HT1080 (cell line): ENCODE measurements at regions not wholly inside any gene's neighbourhood (a gene's known extent, or its start where the extent isn't known, plus 50 kb on each side); places are given as distances from the start of the nearest gene placed in this dataset.
"Not testable (repeated sequence)": the region's sequence is repeated elsewhere in the genome, so short reads cannot be mapped to it uniquely, and the experiment has no call there.

Experiments
- DNase-seq: peaks from one replicate; pipeline ENCODE4 v3.0.0-alpha.2; 2015; ENCODE audit warnings: low read depth

- not testable (repeated sequence) for DNase-seq
These were observed 64.9 kb upstream of the LRPAP1 start for GRCh38 chr4:3596957-3597733.

- DNase-seq = not testable (repeated sequence)
These were observed 63.5 kb upstream of the LRPAP1 start for GRCh38 chr4:3595627-3596291.

- not testable (repeated sequence) for DNase-seq
These were observed 62.5 kb upstream of the LRPAP1 start for GRCh38 chr4:3594751-3595150.

GRCh38 chr4:3589946-3590924, 58.0 kb upstream of the LRPAP1 start:
- DNase-seq = not testable (repeated sequence)

- not testable (repeated sequence) for DNase-seq
These were observed 57.2 kb upstream of the LRPAP1 start for GRCh38 chr4:3589379-3589778.

- not testable (repeated sequence) for DNase-seq
These were observed 56.4 kb upstream of the LRPAP1 start for GRCh38 chr4:3588517-3589194.

- DNase-seq = not testable (repeated sequence)
These were observed 54.4 kb upstream of the LRPAP1 start for GRCh38 chr4:3586596-3586995.

- DNase-seq = not testable (repeated sequence)
These were observed 53.3 kb upstream of the LRPAP1 start for GRCh38 chr4:3585567-3585966.

GRCh38 chr4:3582091-3582475, 49.9 kb upstream of the LRPAP1 start:
- DNase-seq = no peak
